GM21381 (cell line): ENCODE measurements at regions not wholly inside any gene's neighbourhood (a gene's known extent, or its start where the extent isn't known, plus 50 kb on each side); places are given as distances from the start of the nearest gene placed in this dataset.

Source experiments
- ATAC-seq: cut with Tn5 transposase; IDR thresholded peaks from one replicate; pipeline ENCODE4 v1.9.1; 2021; ENCODE audit warnings: mild to moderate bottlenecking, moderate library complexity; ENCODE audit not compliant: unreplicated experiment

DNA sequence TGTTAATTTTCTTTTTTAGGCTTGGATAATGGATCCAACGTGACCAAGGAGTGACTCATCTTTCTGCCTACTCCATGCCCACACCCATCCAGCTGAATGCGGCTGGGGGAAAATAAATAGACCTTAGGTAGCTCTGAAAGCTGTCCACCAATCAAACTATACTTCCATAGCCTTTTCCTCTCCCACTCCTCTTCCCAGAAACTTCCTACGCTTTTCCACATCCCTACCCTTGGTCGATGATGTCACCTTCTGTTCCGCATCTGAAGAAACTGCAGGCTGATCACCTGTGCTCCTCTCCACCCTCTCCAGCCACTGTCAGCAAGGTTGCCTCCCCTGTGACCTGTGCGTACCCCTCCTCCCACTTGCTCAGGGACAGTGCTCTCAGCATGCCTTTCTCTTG lies 359.8 kb upstream of the KLF6 start:
- ATAC-seq, result no peak

DNA sequence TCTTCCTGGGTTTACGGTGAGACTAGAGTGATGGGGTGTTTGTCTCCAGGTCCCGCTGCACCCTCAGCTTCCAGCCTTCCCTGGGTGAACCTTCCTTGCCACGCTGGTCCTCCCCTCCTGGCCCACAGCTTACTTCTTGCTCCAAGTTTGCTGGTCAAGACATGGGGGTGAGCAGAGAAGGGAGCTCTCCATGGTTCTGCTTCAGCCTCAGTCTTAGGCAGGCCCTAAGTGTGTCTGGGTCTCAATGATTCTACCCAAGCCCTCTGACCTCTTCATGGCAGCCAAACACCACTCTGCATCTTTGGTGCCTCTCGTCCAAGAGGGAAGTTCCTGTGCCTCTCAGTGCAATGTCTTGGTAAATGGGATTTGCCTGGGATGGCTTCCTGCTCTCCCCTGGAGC lies 356.5 kb upstream of the KLF6 start:
- ATAC-seq, result no peak

DNA sequence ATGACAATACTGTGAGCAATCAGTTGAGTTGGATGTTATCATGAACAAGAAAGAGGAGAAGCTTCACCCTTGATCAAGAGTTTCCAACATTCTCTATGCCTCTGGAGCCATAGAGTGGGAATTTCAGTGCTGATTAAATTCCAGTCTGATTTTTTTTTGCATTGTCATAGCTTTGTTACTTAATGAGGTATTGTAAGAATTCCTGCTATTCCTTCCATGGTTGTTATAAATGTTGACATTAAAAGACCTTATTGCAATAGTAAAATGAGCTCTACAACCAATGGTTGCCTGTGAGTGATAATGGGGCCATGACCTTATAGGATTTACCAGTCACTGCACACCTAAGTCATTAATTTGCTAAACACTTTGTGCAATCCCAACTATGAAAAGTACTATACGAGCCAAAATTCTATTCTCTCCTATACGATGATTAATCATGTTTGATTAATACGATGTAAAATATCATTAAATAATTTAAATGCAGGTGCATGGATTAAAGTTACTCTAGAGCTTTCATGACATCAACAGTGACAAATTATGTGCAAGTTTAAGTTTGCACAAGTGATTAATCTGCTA lies 353.2 kb upstream of the KLF6 start:
- no peak for ATAC-seq

DNA sequence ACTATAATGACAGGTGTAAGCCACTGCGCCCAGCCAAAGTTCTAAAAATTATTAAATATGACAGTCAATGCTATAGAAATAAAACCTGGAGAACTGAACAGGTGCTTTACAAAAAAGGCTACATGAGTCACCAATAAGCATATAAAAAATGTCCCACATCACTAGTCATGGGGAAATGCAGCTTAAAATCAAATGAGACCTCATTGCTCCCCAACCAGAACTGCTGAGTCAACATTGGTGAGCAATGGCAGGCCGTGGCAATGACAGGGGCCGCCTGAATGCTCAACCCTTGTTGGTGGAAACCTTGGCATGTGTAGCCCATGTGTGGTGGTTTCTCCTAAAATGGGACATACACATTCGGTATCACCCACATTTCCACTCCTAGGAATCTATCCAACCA lies 352.3 kb upstream of the KLF6 start:
- ATAC-seq, result no peak

DNA sequence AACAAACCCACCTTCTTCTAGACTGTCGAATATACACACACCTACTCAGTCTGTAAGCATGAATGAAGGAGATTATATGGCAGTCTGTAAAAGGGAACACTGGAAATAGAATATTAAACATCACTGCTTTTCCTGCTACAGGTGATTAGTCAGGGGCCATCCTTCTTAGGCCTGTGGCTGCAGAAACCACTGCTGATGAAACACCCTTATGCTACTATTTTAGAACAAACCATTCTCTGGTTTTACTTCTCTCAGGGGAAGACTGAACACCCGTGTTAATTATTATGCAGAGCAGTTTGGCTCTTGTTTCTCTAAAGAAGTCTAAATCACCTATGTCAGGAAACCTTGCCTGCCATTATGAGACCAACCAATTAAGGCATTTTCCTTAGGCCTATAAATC lies 351.1 kb upstream of the KLF6 start:
- peak; percentile 77 for ATAC-seq

DNA sequence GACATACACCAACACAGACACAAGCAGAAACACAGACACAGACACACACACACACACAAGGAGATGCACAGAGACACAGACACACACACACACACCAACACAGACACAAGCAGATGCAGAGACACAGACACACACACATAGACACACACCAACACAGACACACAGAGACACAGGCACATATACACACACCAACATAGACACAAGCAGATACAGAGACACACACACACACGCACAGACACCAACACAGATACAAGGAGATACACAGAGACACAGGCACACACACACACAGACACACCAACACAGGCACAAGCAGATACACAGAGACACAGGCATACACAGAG lies 347.2 kb upstream of the KLF6 start:
- no peak for ATAC-seq

DNA sequence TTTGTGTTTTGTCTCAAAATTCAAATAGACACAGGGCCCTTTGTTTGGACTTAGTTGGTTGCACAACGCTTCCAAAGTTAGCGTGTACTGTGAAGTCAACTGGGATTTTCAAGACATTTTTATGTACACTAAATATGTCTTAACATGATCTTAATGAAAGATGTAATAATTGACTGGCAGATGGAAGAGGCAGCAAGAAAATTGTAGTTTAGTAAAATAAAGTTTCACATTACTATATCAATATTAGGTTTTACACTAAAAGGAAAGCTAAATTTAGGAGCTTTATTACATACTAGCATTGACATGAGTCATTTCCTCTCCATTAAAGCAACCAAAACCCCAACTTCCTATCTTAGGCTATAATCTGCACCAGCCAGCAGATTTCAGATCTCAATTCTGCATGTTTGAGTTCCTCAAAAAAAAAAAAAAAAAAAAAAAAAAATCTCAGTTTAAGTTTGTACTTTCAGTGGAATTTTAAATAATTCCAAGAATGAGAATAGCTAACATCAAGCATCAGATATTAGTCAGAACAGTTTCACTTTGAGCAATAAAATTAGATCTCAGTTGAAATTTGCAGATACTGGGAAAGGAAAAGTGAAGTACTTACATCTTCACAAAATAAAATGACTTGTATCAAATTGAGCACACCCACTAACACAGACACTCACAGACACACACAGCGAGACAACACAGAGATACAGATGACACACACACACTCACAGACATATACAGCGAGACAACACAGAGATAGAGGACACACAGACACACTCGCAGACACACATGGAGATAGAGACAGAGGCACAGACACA lies 346.6 kb upstream of the KLF6 start:
- peak; percentile 58 for ATAC-seq

DNA sequence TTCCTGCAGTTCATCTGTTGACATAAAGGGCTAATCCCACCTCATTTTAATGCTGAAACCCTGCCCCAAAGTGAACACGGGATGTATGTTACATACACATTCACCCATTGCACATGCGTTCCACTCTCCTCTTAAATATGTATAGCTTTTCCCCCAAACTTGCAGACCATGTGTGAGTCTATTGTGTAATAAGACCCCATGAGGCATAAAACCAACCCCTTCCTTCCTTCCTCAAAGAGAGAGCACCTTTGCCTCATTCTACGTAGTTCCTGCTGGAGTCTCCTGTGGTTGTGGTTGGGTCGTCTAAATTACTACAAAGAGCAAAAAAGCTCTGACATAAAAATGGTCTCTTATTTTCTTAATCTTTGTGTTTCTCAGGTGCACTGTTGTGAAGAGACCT lies 345.7 kb upstream of the KLF6 start:
- no peak for ATAC-seq

DNA sequence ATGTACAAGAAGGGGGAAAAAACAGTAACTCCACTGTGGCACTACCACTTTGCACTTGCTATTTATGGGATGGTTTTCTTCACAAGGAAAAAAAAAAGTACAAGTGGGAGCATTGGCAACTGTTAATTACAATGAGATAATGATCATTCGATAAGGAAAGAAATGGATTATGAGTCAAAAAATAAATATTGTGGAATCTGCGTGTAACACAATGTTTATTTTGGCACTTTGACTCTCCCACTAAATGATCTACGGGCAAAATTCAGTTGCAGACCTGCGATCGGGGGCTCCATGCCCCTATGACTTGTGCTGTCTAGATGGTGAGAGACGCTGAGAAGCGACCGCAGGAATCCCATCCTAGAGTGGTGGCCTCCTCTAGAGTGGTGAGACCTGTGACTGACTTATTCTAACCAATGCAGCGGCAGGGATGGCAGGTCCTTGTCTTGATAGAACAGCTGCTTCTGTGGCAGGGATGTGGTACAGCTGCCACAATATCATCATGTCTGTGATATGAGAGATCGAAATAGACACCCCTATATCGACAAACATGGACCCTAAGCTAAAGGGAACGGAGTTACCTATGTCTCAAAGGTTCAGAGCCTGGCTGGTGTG lies 345.0 kb upstream of the KLF6 start:
- no peak for ATAC-seq

DNA sequence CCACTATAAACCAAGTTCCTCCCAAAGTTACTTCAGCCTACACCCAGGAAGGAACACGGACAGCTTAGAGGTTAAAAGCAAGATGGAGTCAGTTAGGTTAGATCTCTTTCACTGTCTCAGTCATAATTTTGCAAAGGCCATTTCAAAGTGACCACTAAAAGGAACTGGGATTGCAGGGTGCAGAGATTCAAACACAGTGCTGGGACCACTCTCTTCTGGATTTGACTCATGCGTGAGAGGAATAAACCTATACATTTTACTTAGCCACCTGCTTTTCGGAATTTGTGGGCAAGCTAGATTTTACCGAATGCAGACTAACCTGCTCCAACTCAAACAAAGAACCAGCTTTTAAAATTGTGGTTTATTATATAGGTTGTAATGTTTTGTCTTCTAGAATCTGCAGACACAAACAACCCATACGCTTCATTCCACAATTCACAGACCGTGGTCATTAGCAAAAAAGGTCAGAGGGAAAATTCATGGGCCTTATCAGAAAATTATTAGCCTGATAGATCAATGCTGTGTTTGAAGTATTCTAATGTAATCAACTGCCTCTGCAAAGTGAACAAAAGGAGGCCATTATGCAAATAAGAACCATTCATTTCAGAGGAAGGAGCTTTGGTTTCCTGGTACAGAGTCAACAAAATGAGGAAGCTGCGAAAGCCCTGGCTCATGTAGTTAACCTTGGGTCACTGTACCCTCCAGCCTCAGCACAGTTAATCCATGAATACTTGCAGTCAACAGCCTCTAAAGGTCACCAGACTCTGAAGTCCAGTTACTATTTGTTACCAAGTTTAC lies 342.7 kb upstream of the KLF6 start:
- ATAC-seq, result peak; percentile 54

DNA sequence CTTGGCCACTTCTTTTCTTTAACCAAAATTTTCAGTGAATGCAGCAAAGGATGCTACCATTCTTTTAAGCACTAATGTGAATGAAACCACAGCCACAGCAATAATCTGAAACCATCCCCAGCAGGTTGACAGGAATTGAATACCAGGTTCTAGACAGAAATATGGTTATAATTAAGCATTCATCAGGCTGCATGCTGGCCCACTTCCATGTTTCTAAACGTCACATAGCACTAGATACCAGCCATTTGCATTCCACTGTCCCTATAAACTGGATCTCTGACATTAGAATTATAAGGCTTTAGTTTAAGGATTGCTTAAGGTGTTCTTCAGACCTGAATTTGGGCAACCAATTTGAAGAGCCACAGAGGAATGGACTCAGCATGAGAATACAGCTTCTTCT lies 340.8 kb upstream of the KLF6 start:
- ATAC-seq, result no peak

DNA sequence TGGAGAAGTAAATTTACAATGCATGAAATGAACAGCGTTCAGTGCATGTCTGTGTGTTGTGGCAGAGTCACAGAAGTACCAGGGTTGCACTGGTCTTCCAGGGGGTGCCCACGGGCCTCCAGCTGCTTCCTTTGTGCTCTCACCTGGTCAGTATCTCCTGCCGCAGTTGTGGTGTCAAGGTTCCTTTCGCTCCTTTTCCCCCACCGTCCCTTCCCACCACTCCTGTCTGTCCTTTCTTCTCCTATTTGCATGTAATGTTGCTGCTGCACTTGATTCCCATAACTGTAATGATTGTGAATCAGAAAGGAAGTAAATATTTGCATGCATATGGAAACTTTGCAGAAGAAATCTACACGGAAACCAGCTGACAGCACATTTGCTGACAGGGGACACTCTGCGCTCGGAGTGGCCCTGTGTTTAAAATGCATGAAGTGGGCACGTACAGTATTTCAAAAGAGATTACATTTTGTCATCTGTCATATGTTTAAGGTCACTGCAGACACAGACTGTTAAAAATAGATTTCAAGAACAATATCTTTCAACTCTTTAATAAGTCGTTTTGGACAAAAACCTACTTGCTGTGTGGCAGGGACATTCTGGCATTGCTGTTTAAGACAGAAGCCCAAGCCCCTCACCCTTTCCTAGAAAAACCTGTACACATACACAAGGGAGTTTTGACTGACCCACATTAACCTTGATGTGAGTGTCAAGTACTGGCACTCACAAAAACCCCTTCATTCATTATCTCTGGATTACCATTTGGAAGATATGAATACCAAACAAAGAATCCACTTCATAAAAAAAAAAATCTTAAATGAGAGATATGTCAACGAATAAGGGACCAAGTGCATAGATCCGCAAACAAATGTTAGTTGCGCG lies 336.7 kb upstream of the KLF6 start:
- ATAC-seq, result peak; percentile 73

DNA sequence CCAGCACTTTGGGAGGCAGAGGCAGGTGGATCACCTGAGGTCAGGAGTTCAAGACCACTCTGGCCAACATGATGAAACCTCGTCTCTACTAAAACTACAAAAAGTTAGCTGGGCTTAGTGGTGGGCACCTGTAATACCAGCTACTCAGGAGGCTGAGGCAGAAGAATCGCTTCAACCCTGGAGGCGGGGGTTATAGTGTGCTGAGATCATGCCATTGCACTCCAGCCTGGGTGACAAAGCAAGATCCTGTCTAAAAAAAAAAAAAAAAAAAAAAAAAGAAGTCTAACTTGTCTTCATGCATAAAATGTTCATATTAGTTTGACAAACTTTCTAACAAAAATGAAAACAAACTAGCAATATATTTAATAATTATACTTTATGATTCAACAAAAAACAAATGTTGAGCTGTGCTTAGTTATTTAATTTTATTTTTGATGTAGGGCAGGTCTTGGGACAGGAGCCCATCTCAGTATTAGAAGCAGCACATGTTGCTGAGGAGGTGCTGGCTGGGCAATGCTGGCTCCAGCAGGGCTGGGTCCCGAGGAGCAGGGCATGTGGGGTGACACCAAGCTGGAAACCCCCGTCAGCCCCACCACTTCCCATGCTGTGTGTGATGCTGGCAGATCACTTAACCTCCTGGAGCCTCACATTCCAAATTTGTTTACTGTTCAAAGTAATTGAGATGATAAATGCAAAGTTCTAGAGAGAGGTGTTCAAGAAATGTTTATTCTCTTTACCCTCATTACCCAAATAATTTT lies 335.3 kb upstream of the KLF6 start:
- no peak for ATAC-seq

DNA sequence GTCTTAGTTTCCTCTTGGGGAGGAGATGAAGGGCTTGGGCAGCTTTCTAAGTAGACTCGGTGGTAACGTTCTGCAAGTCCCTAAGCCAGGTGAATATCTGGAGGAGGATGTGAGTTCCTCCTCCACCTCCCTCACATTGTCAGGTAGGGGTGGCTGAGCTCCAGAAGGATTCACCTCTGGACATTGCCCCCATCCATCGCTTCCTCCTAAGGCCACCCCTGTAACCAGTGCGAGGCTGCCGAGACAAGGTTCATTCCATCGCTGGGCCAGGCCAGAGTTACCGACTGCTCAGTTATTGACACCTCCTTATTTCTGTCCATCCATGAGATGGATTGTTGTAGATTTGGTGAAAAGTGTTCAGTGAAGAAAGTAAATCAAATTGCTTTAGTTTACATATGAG lies 334.1 kb upstream of the KLF6 start:
- ATAC-seq, result no peak

DNA sequence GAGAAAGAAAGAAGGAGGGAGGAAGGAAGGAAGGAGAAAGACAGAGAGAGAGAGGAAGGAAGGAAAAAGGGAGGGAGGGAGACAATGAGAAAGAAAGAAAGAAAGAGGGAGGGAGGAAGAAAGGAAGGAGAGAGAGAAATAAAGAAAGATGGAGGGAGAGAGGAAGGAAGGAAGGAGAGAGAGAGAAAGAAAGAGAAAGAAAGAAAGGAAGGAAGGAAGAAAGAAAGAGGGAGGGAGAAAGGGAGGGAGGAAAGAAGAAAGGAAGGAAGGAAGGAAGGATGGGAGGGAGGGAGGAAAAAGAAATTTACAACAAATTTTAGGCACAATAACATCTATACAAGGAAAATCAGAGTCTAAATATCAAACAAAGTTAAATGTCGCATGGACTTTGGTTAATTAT lies 332.6 kb upstream of the KLF6 start:
- no peak for ATAC-seq

DNA sequence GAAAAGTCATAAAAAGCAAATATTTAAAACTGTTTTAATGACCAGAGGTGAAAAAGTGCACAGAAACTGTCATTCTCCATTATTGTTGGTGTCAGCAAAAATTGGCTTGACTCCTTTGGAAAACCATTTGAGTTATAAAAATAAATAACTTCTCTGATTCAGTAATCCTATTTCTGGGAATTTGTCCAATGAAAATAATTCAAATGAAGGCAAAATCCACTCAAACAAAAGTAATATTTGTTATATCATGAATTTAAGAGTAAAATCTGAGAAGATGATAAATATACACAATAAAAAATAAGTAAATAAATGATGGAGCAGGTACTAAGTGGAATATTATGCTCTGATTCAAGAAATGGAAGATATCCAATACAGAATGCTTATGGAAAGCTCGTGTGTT lies 326.6 kb upstream of the KLF6 start:
- no peak for ATAC-seq

DNA sequence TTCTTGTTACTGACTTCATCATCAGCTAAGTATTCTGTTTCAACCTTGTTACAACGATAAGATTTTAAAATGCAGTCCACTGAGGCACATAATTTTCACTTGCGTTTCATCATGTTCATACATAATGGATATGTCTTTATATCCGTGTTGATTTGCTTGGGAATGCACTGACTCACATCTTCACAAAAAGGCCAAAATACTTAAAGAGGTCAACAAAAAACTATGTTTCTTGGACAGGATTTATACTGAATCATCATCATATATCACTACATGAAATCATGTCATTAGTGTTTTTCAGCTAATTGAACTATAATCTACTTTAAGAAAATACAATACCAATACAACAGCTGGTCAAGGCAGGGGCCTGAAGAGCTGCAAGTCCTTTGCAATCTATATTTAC lies 324.5 kb upstream of the KLF6 start:
- ATAC-seq, result no peak

DNA sequence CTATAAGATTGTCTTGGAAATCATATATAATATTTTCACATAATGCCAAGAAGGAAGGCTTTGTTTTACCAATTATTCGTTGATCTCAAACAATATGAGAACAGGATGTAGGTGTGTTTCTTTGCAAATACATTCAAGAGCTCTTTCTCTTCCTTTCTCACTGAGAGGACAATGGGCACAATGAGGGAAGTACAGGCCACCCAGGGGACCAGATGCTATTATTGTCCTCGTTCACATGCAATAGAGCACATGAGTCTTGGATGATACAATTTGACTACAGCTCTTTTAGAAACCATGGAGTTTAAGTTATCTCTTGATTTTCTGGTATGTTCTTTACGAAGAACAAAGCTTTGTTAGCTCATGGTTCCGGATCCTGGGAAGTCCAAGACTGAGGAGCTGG lies 323.7 kb upstream of the KLF6 start:
- no peak for ATAC-seq

DNA sequence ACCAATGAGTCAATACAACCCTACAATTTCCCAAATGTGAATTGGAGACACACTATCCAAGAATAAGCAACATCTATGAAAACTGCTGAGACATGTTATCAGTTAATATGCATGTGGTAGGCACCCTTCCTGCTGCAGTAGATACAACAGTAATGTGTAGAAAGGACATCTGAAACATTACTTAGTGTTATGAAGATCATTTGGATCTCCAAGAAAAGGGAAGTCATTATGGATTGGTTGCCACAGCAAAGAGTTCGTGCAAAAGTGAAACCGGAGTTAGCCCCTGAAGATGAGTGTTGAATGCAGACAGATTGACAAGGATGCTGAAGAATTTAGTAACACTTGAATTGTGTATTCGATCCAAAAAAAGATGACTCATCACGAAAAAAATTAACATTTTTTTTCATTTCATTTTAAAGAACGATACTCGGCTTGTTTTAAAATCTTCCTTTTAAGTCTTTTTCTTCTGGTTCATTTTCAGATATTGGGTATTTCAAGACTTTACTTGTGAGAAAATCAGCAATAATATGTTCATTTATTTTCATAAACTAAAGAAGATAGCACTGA lies 322.4 kb upstream of the KLF6 start:
- ATAC-seq, result no peak

DNA sequence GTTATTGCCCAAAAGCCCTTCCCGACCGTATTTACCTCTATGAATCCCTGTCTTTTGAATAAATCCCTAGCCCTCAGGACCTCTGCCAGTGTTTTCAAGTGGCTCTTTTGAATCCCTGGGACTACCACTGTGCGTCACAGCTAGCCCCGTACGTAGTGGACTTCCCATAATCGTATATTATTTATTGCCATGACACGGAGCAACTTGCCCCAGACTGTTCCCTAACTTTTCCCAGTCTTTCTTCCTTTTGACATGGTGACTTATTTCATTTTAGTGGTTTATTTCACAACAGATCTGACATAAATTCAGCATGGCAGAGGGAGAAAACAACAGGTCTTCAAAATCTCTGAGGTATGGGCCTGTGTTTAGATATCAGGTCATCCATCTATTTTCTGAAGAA lies 318.6 kb upstream of the KLF6 start:
- no peak for ATAC-seq
